HG02610 (cell line): ENCODE measurements at regions not wholly inside any gene's neighbourhood (a gene's known extent, or its start where the extent isn't known, plus 50 kb on each side); places are given as distances from the start of the nearest gene placed in this dataset.
"Not testable (repeated sequence)": the region's sequence is repeated elsewhere in the genome, so short reads cannot be mapped to it uniquely, and the experiment has no call there.

ENCODE experiments used
- ATAC-seq: cut with Tn5 transposase; IDR thresholded peaks from one replicate; pipeline ENCODE4 v1.9.1; 2021; ENCODE audit warnings: mild to moderate bottlenecking, moderate library complexity; ENCODE audit not compliant: unreplicated experiment

GRCh38 chr3:17915341-17915740 lies 172.9 kb upstream of the TBC1D5 start:
- no peak for ATAC-seq

- ATAC-seq, result no peak
Observed at GRCh38 chr3:17913359-17913758, 170.9 kb upstream of the TBC1D5 start.

GRCh38 chr3:17911986-17912760 lies 169.7 kb upstream of the TBC1D5 start:
- no peak for ATAC-seq

GRCh38 chr3:17910922-17911321 lies 168.5 kb upstream of the TBC1D5 start:
- no peak for ATAC-seq

- ATAC-seq, result no peak
Observed at GRCh38 chr3:17909714-17910113, 167.3 kb upstream of the TBC1D5 start.

- ATAC-seq, result no peak
Observed at GRCh38 chr3:17908399-17909191, 166.2 kb upstream of the TBC1D5 start.

- ATAC-seq, result no peak
Observed at GRCh38 chr3:17905996-17906395, 163.6 kb upstream of the TBC1D5 start.

GRCh38 chr3:17901893-17902292 lies 159.5 kb upstream of the TBC1D5 start:
- no peak for ATAC-seq

- ATAC-seq, result peak; percentile 93
Observed at GRCh38 chr3:17894434-17895060, 152.1 kb upstream of the TBC1D5 start.

- no peak for ATAC-seq
Observed at GRCh38 chr3:17891139-17891856, 148.9 kb upstream of the TBC1D5 start.

GRCh38 chr3:17885986-17886385 lies 143.6 kb upstream of the TBC1D5 start:
- no peak for ATAC-seq

GRCh38 chr3:17882981-17883380 lies 140.6 kb upstream of the TBC1D5 start:
- no peak for ATAC-seq

GRCh38 chr3:17877299-17877698 lies 134.9 kb upstream of the TBC1D5 start:
- no peak for ATAC-seq

GRCh38 chr3:17874636-17875035 lies 132.2 kb upstream of the TBC1D5 start:
- no peak for ATAC-seq

GRCh38 chr3:17872457-17872856 lies 130.0 kb upstream of the TBC1D5 start:
- ATAC-seq, result no peak

GRCh38 chr3:17865631-17866030 lies 123.2 kb upstream of the TBC1D5 start:
- ATAC-seq, result no peak

GRCh38 chr3:17861476-17861875 lies 119.0 kb upstream of the TBC1D5 start:
- no peak for ATAC-seq

- not testable (repeated sequence) for ATAC-seq
Observed at GRCh38 chr3:17860840-17861471, 118.5 kb upstream of the TBC1D5 start.

- peak; percentile 90 for ATAC-seq
Observed at GRCh38 chr3:17852217-17852616, 109.8 kb upstream of the TBC1D5 start.

- no peak for ATAC-seq
Observed at GRCh38 chr3:17850448-17850847, 108.0 kb upstream of the TBC1D5 start.

GRCh38 chr3:17848102-17848501 lies 105.7 kb upstream of the TBC1D5 start:
- ATAC-seq, result no peak
